GM12872 (cell line): ENCODE measurements at regions not wholly inside any gene's neighbourhood (a gene's known extent, or its start where the extent isn't known, plus 50 kb on each side); places are given as distances from the start of the nearest gene placed in this dataset.

Source experiments
- CTCF ChIP-seq: IDR thresholded peaks from 3 replicates; pipeline ENCODE4 v1.5.1; 2011; ENCODE audit warnings: low read depth, mild to moderate bottlenecking, low read length, moderate library complexity; ENCODE audit not compliant: insufficient read depth

GRCh38 chr14:106808907-106809306, 1282.5 kb downstream of the TMEM121 start:
- no peak for TF ChIP-seq CTCF

DNA sequence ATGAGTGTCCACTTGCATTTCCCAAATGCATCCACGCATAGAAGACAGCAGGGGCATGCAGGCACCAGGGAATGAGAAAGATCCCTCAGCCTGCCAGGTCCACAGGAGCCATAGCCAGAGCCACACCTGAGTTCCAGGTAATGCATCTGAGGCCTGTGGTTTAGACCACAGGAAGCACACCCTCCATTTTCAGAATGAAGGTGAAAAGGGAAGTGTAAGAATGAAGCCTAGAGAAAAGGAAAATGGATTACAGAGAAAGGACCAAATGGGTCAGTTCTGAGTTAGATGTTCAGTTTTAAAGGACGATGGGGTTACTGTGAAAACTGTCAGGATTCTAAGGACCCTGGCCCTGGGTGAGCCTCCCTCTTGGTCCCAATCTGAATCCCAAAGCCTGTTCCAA, 1283.2 kb downstream of the TMEM121 start:
- no peak for TF ChIP-seq CTCF

- TF ChIP-seq CTCF, result peak; percentile 51
These were observed 1283.8 kb downstream of the TMEM121 start for GRCh38 chr14:106810168-106810567.

DNA sequence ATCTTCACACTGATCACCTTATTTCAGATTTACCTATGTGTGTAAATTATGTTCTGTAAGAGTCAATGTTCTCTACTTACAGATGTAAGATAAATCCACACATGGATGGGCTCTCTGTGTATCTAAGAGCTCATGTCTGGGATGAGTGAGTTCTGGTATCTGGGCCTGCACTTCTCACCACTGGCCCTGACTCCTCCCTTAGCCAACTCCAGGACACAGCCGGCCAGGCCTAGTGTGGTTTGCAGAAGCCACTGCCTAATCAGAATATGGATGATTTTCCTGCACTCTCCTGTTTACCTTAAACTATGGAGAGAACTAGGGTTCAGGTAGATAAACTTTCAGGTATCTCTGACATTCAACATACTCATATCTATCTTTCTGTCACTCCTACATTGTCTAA, 1284.8 kb downstream of the TMEM121 start:
- TF ChIP-seq CTCF, result no peak

DNA sequence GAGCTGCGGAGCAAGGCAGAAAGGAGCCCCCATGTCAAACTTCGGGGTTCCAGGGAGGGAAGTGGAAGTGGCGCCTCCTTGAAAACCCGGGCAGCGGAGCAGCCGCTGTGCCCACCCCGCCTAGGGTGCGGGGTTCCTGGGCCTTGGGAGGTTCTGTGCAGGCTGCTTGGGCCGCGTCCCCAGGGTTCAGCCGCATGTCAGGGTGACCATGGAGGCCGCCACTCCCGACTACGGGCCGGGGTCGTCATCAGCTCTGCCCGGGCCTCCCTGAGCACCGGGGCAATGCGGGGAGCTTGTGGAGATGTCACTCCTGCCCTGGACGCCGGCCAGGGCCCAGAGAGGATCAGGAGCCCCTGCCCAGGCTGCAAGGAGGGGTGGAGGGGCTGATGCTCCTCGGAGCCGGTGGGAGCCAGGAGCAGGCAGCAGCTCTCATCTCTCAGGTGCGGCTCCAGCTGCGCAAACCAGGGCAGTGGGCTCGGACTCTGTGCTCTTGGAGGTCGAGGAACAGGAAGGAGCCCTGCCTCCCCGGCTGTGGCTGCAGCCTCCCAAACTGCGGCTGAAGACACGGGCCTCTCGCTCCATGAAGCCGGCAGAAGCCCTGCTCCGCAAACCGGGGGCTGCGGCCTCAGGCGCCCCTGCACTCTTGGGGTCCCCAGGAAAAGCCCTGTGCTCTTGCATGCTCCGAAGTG, 1286.5 kb downstream of the TMEM121 start:
- no peak for TF ChIP-seq CTCF

GRCh38 chr14:106813477-106813823, 1287.1 kb downstream of the TMEM121 start:
- no peak for TF ChIP-seq CTCF

- TF ChIP-seq CTCF, result no peak
These were observed 1293.7 kb downstream of the TMEM121 start for GRCh38 chr14:106820119-106820518.
